HCT116 (cell line): ENCODE measurements at regions not wholly inside any gene's neighbourhood (a gene's known extent, or its start where the extent isn't known, plus 50 kb on each side); places are given as distances from the start of the nearest gene placed in this dataset.

ENCODE experiments used
- ATAC-seq: fragments of 200-7000 bp; cut with Tn5 transposase; 2 replicates; pipeline ENCODE4 v1.9.1; 2020; ENCODE audit warnings: mild to moderate bottlenecking, moderate library complexity
- BruUV-seq: library from RNA; stranded (reverse); fragments of 400-500 nt; replicated peaks from 2 replicates; lab custom pipeline; 2021; lab: Mats Ljungman, UMichigan
- CTCF ChIA-PET: fragments of 300-600 bp; sonication (Branson Sonifier 250); formaldehyde crosslinking; loops from one replicate; lab custom pipeline; 2021; ENCODE audit warnings: antibody characterized with exemption; lab: Charles Lee
- POLR2A ChIA-PET: fragments of 300-600, 350-600 bp; sonication (Branson Sonifier 250); formaldehyde crosslinking; loops from one replicate; lab custom pipeline; 2021; ENCODE audit warnings: antibody characterized with exemption; lab: Charles Lee
- RAD21 ChIA-PET, 2 experiments: fragments of 300-600 bp; sonication (Branson Sonifier 250); formaldehyde crosslinking; loops; one replicate each; lab custom pipeline; 2023; ENCODE audit warnings: low total read pairs in 2 of 2; ENCODE audit not compliant: uncharacterized antibody in 2 of 2, unreplicated experiment in 2 of 2, low non-redundant PET in 1 of 2; lab: Charles Lee
- DNase-seq: peaks from one replicate; pipeline ENCODE4 v3.0.0-alpha.2; 2010; ENCODE audit warnings: low read depth, low spot score
- H2AFZ ChIP-seq: fragments of 200-600 bp; shearing (Covaris generic), sonication (generic); 2 replicates; pipeline ENCODE4 v1.6.1; 2017; ENCODE audit warnings: low read depth, mixed run types, mixed read lengths, antibody characterized with exemption, low read length; ENCODE audit not compliant: poor library complexity, severe bottlenecking
- H3K27ac ChIP-seq: 2 replicates; pipeline ENCODE4 v1.5.1; 2012; ENCODE audit warnings: low read depth, low read length
- H3K27me3 ChIP-seq: fragments of 200-600 bp; sonication (generic); 2 replicates; pipeline ENCODE4 v1.6.1; 2016; ENCODE audit warnings: mixed run types, low read length, mixed read lengths; ENCODE audit not compliant: insufficient read depth
- H3K36me3 ChIP-seq, 2 experiments: fragments of 200-500 bp in 1 of 2; fragments of 200-600 bp in 1 of 2; sonication (Bioruptor generic) in 1 of 2; sonication (generic) in 1 of 2; 2 replicates each; pipeline versions ENCODE4 v1.5.1 to v1.6.1; 2014 to 2016; ENCODE audit warnings: low read length in 2 of 2, inconsistent platforms in 1 of 2, mixed read lengths in 1 of 2, mixed run types in 1 of 2; ENCODE audit not compliant: insufficient read depth in 2 of 2, control insufficient read depth in 1 of 2
- H3K4me1 ChIP-seq, 2 experiments: fragments of 200-600 bp in 1 of 2; sonication (generic) in 1 of 2; 2 replicates each; pipeline versions ENCODE4 v1.5.1 to v1.6.1; 2012 to 2017; ENCODE audit warnings: low read length in 2 of 2, inconsistent platforms in 1 of 2, mild to moderate bottlenecking in 1 of 2, mixed read lengths in 1 of 2, mixed run types in 1 of 2, moderate library complexity in 1 of 2; ENCODE audit not compliant: insufficient read depth in 2 of 2, control insufficient read depth in 1 of 2
- H3K4me2 ChIP-seq: fragments of 200-600 bp; sonication (generic); 2 replicates; pipeline ENCODE4 v1.6.1; 2017; ENCODE audit warnings: mixed run types, low read length, mixed read lengths
- H3K4me3 ChIP-seq, 2 experiments: fragments of 200-600 bp in 1 of 2; sonication (generic) in 1 of 2; replicated peaks in 1 of 2; 2 replicates each; pipeline ENCODE4 v1.5.1; 2011 to 2016; ENCODE audit warnings: low read length in 2 of 2, control low read depth in 1 of 2, low read depth in 1 of 2, mild to moderate bottlenecking in 1 of 2, mixed read lengths in 1 of 2, mixed run types in 1 of 2
- H3K79me2 ChIP-seq: fragments of 200-600 bp; sonication (generic); 2 replicates; pipeline ENCODE4 v1.6.1; 2017; ENCODE audit warnings: mild to moderate bottlenecking, mixed run types, low read length, moderate library complexity, mixed read lengths; ENCODE audit not compliant: insufficient read depth
- H3K9ac ChIP-seq: fragments of 200-600 bp; sonication (generic); 2 replicates; pipeline ENCODE4 v1.6.1; 2016; ENCODE audit warnings: low read length, mixed read lengths
- H3K9me2 ChIP-seq: fragments of 200-600 bp; sonication (generic), shearing (Covaris generic); 2 replicates; pipeline ENCODE4 v1.6.1; 2017; ENCODE audit warnings: mixed run types, mild to moderate bottlenecking, moderate library complexity; ENCODE audit not compliant: insufficient read depth
- H3K9me3 ChIP-seq, 2 experiments: fragments of 200-500 bp in 1 of 2; fragments of 200-600 bp in 1 of 2; sonication (Bioruptor generic) in 1 of 2; sonication (generic) in 1 of 2; 2 replicates each; pipeline ENCODE4 v1.6.1; 2014 to 2017; ENCODE audit warnings: low read length in 2 of 2, mixed read lengths in 2 of 2, inconsistent platforms in 1 of 2, low read depth in 1 of 2, mild to moderate bottlenecking in 1 of 2, mixed run types in 1 of 2, moderate library complexity in 1 of 2; ENCODE audit not compliant: control insufficient read depth in 1 of 2, insufficient read depth in 1 of 2
- H4K20me1 ChIP-seq: fragments of 200-600 bp; sonication (generic), shearing (Covaris generic); 2 replicates; pipeline ENCODE4 v1.6.1; 2017; ENCODE audit warnings: mixed run types, mild to moderate bottlenecking, moderate library complexity; ENCODE audit not compliant: insufficient read depth
- CEBPB ChIP-seq: IDR thresholded peaks from 2 replicates; pipeline ENCODE4 v1.6.1; 2012; ENCODE audit warnings: low read depth
- EGR1 ChIP-seq: IDR thresholded peaks from 2 replicates; pipeline ENCODE4 v1.6.1; 2012; ENCODE audit warnings: low read depth
- EZH2phosphoT487 ChIP-seq: fragments of 200-600 bp; IDR thresholded peaks from 2 replicates; pipeline ENCODE4 v1.6.1; 2018; ENCODE audit warnings: antibody characterized with exemption, borderline replicate concordance
- JUND ChIP-seq: IDR thresholded peaks from 2 replicates; pipeline ENCODE4 v1.6.1; 2012
- SIN3A ChIP-seq: IDR thresholded peaks from 2 replicates; pipeline ENCODE4 v1.6.1; 2012; ENCODE audit warnings: low read depth
- SP1 ChIP-seq: IDR thresholded peaks from 2 replicates; pipeline ENCODE4 v1.6.1; 2012; ENCODE audit warnings: low read depth
- SRF ChIP-seq: IDR thresholded peaks from 2 replicates; pipeline ENCODE4 v1.6.1; 2012; ENCODE audit warnings: low read depth
- TCF7L2 ChIP-seq: IDR thresholded peaks from 2 replicates; pipeline ENCODE4 v1.7.0; 2011; ENCODE audit warnings: borderline replicate concordance, inconsistent platforms; ENCODE audit not compliant: insufficient read depth, insufficient read length; ENCODE audit errors: extremely low read depth
- intact Hi-C: fragments of 100-400 bp; cut with micrococcal nuclease; formaldehyde crosslinking; loops from 2 replicates; pipeline ENCODE4 v1.10.0; 2022
- TF ChIP-seq, protein P1 (sequence below): IDR thresholded peaks from 2 replicates; pipeline ENCODE4 v1.6.1; 2012
- TF ChIP-seq, protein P2 (sequence below): IDR thresholded peaks from 2 replicates; pipeline ENCODE4 v1.6.1; 2012; ENCODE audit warnings: low read depth

DNA sequence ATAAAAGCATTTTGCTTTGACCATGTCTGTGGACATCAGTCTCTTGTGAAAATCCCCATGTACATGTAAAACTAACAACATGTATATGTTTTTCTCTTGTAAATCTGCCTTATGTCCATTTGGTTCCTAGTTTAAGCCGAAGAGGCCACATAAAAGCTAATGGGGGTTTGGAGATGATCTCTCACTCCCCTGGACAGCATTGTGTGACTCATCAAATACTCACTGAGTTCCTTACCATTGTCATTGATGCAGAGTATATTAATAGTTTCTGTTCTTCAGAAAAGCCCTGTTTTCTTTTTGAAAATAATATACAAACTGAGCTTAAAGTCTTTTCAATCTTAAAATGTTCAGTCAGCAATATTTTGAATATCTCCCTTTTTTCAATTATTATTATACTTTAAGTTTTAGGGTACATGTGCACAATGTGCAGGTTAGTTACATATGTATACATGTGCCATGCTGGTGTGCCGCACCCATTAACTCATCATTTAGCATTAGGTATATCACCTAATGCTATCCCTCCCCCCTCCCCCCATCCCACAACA lies 536.7 kb upstream of the HTR2A start:
- no peak for DNase-seq
- H4K20me1 ChIP-seq, result no peaks in the 10 kb centered on the region
- no peak overlapping the region for H3K4me3 ChIP-seq
- no peaks in the 10 kb centered on the region for H3K36me3 ChIP-seq
- no peak overlapping the region for H3K4me2 ChIP-seq
- H3K27ac ChIP-seq, result no peak overlapping the region
- no peak overlapping the region for H3K9ac ChIP-seq
- TF ChIP-seq SIN3A, result no peak
- H2AFZ ChIP-seq, result no peak overlapping the region
- no TSS peak for BruUV-seq
- H3K9me3 ChIP-seq, result 0 out of 4 replicates have a peak, but pooled peaks cover 0 to 6% of the 10 kb centered on the region in 2 experiments
- no peaks in the 10 kb centered on the region for H3K4me1 ChIP-seq
- intact Hi-C loops, result no loop called here
- no peaks in the 10 kb centered on the region for H3K27me3 ChIP-seq
- ChIA-PET CTCF (no interaction called here), RAD21 (no interaction called here), POLR2A (no interaction called here)
- no peaks in the 10 kb centered on the region for H3K9me2 ChIP-seq
- ATAC-seq, result no peak
- no peaks in the 10 kb centered on the region for H3K79me2 ChIP-seq

DNA sequence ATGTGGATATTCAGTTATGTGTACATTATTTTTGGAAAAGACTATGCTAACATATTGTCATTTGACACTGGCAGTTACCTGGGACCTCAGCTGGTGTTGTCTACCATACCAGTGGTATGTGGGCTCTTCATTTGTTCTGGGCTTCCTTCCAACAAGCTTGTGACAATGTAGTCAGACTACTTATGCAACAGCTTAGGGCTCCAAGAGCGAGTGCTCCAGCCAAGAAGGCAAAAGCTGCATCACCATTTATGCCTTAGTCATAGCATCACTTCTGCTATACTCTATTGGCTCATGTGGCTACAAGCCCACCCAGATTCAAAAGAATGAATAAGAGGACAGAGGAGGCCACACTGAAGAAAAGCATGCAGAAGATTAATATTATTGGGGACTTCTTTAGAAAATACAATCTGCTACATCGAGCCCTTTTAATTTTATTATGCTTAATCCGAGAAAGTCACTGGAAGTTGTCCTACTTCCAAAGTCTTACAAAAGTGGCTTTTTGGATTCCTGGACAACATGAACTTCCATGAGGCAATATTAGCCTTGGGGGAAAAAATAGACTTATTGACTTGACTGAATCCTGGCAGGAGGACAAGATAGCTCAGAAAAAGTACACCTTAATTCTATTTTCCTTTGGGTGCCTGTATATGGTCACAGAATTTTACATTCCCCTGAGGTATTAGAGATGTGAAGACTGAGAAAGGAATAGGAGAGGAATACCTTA lies 529.4 kb upstream of the HTR2A start:
- Histone ChIP-seq H3K27me3 (no peaks in the 10 kb centered on the region), H4K20me1 (no peaks in the 10 kb centered on the region), H3K9ac (no peak overlapping the region), H3K9me2 (no peaks in the 10 kb centered on the region), H3K4me2 (no peak overlapping the region), H3K36me3 (no peaks in the 10 kb centered on the region), H3K9me3 (peaks cover 0 to 4% of the 10 kb centered on the region in 2 experiments; a peak in 1 of 4 replicates), H3K79me2 (no peaks in the 10 kb centered on the region), H3K4me3 (no peak overlapping the region)
- POLR2A ChIA-PET, result no interaction called here
- RAD21 ChIA-PET, result no interaction called here
- BruUV-seq, result no TSS peak
- no peak for ATAC-seq
- CTCF ChIA-PET, result no interaction called here
- no peak for TF ChIP-seq TCF7L2
- no peak for TF ChIP-seq EZH2phosphoT487
- TF ChIP-seq, protein P1, sequence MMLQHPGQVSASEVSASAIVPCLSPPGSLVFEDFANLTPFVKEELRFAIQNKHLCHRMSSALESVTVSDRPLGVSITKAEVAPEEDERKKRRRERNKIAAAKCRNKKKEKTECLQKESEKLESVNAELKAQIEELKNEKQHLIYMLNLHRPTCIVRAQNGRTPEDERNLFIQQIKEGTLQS, result no peak
- no peak for TF ChIP-seq SP1
- no peak for TF ChIP-seq SRF
- no peak for TF ChIP-seq JUND
- no peak for TF ChIP-seq CEBPB
- TF ChIP-seq, protein P2, sequence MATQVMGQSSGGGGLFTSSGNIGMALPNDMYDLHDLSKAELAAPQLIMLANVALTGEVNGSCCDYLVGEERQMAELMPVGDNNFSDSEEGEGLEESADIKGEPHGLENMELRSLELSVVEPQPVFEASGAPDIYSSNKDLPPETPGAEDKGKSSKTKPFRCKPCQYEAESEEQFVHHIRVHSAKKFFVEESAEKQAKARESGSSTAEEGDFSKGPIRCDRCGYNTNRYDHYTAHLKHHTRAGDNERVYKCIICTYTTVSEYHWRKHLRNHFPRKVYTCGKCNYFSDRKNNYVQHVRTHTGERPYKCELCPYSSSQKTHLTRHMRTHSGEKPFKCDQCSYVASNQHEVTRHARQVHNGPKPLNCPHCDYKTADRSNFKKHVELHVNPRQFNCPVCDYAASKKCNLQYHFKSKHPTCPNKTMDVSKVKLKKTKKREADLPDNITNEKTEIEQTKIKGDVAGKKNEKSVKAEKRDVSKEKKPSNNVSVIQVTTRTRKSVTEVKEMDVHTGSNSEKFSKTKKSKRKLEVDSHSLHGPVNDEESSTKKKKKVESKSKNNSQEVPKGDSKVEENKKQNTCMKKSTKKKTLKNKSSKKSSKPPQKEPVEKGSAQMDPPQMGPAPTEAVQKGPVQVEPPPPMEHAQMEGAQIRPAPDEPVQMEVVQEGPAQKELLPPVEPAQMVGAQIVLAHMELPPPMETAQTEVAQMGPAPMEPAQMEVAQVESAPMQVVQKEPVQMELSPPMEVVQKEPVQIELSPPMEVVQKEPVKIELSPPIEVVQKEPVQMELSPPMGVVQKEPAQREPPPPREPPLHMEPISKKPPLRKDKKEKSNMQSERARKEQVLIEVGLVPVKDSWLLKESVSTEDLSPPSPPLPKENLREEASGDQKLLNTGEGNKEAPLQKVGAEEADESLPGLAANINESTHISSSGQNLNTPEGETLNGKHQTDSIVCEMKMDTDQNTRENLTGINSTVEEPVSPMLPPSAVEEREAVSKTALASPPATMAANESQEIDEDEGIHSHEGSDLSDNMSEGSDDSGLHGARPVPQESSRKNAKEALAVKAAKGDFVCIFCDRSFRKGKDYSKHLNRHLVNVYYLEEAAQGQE, result no peak
- no peak for TF ChIP-seq EGR1
- TF ChIP-seq, all 23 proteins: peak for 0
- Histone ChIP-seq H3K27ac (no peak overlapping the region), H2AFZ (no peak overlapping the region), H3K4me1 (no peaks in the 10 kb centered on the region)
- intact Hi-C loops, result no loop called here
- DNase-seq, result no peak
